ENCODE measurements at regions not wholly inside any gene's neighbourhood (a gene's known extent, or its start where the extent isn't known, plus 50 kb on each side); places are given as distances from the start of the nearest gene placed in this dataset.

DNA sequence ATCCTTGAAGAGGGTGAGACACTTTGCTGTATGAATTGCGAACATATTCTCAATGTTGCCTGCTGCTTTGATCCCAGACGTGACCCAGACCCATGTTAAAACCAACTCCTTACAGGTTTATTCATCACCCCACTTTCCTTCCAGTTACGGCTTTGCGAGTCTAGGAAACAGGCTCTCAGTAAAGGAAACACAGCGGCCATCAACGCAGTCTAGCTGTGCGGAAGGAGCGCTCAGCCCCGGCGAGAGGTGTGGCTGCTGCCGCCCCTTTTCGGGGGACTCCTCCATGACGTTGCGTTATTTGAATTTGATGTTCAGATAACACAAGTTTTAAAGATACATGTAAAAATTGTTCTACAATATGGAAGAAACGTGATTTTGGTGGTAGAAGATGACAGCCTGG, 206.4 kb upstream of the FAT1 start:
- TF ChIP-seq RAD51 (IDR thresholded peaks at IDR 0.05; ENCODE audit: borderline replicate concordance) (no peak), ZNF768 (CRISPR knock-in tag; IDR thresholded peaks at IDR 0.05) (no peak), ZNF136 (CRISPR knock-in tag; IDR thresholded peaks at IDR 0.05; ENCODE audit: low read depth) (no peak), POLR2A (IDR thresholded peaks at IDR 0.05; ENCODE audit: insufficient read depth in 1 of 2, low read depth in 2 of 2, low read length in 2 of 2) (no peak), EP300 (IDR thresholded peaks at IDR 0.05; ENCODE audit: low read depth in 2 of 2, low read length in 2 of 2) (no peak), EP300 (CRISPR knock-in tag; IDR thresholded peaks at IDR 0.05; ENCODE audit: borderline replicate concordance) (no peak), ZNF124 (CRISPR knock-in tag; IDR thresholded peaks at IDR 0.05) (no peak)
- TF ChIP-seq, protein P1, sequence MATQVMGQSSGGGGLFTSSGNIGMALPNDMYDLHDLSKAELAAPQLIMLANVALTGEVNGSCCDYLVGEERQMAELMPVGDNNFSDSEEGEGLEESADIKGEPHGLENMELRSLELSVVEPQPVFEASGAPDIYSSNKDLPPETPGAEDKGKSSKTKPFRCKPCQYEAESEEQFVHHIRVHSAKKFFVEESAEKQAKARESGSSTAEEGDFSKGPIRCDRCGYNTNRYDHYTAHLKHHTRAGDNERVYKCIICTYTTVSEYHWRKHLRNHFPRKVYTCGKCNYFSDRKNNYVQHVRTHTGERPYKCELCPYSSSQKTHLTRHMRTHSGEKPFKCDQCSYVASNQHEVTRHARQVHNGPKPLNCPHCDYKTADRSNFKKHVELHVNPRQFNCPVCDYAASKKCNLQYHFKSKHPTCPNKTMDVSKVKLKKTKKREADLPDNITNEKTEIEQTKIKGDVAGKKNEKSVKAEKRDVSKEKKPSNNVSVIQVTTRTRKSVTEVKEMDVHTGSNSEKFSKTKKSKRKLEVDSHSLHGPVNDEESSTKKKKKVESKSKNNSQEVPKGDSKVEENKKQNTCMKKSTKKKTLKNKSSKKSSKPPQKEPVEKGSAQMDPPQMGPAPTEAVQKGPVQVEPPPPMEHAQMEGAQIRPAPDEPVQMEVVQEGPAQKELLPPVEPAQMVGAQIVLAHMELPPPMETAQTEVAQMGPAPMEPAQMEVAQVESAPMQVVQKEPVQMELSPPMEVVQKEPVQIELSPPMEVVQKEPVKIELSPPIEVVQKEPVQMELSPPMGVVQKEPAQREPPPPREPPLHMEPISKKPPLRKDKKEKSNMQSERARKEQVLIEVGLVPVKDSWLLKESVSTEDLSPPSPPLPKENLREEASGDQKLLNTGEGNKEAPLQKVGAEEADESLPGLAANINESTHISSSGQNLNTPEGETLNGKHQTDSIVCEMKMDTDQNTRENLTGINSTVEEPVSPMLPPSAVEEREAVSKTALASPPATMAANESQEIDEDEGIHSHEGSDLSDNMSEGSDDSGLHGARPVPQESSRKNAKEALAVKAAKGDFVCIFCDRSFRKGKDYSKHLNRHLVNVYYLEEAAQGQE (IDR thresholded peaks at IDR 0.05; ENCODE audit: borderline replicate concordance in 1 of 2, low read depth in 1 of 2, low read length in 2 of 2): no peak
- TF ChIP-seq, protein P2, sequence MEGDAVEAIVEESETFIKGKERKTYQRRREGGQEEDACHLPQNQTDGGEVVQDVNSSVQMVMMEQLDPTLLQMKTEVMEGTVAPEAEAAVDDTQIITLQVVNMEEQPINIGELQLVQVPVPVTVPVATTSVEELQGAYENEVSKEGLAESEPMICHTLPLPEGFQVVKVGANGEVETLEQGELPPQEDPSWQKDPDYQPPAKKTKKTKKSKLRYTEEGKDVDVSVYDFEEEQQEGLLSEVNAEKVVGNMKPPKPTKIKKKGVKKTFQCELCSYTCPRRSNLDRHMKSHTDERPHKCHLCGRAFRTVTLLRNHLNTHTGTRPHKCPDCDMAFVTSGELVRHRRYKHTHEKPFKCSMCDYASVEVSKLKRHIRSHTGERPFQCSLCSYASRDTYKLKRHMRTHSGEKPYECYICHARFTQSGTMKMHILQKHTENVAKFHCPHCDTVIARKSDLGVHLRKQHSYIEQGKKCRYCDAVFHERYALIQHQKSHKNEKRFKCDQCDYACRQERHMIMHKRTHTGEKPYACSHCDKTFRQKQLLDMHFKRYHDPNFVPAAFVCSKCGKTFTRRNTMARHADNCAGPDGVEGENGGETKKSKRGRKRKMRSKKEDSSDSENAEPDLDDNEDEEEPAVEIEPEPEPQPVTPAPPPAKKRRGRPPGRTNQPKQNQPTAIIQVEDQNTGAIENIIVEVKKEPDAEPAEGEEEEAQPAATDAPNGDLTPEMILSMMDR (CRISPR knock-in tag; IDR thresholded peaks at IDR 0.05): no peak
- TF ChIP-seq, protein P3, sequence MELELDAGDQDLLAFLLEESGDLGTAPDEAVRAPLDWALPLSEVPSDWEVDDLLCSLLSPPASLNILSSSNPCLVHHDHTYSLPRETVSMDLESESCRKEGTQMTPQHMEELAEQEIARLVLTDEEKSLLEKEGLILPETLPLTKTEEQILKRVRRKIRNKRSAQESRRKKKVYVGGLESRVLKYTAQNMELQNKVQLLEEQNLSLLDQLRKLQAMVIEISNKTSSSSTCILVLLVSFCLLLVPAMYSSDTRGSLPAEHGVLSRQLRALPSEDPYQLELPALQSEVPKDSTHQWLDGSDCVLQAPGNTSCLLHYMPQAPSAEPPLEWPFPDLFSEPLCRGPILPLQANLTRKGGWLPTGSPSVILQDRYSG (CRISPR knock-in tag; IDR thresholded peaks at IDR 0.05): no peak
